ENCODE measurements at regions not wholly inside any gene's neighbourhood (a gene's known extent, or its start where the extent isn't known, plus 50 kb on each side); places are given as distances from the start of the nearest gene placed in this dataset.
"Not testable (repeated sequence)": the region's sequence is repeated elsewhere in the genome, so short reads cannot be mapped to it uniquely, and the experiment has no call there.

DNA sequence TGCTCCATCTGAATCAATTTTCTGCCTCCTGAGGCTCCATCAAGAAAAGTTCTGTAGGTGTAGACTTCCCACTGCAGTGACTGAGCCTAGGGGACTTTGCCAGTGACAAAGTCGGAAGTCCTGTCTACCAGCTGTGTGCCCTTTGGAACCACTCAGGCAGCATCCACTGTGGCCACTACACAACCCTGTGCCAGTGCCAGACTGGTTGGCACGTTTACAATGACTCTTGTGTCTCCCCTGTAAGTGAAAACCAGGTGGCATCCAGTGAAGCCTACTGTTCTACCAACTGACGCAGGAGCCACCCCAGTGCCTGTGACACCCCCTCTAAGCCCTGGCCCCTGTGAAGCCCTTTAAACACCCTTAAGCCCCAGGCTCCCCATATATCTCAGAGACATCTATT, 132.1 kb upstream of the SERPINE2 start:
- DNase-seq (no peak), ATAC-seq (no peak)
- H3K4me3 ChIP-seq: no peak overlapping the region
- H3K27ac ChIP-seq: no peak overlapping the region
- TF ChIP-seq, protein P1, sequence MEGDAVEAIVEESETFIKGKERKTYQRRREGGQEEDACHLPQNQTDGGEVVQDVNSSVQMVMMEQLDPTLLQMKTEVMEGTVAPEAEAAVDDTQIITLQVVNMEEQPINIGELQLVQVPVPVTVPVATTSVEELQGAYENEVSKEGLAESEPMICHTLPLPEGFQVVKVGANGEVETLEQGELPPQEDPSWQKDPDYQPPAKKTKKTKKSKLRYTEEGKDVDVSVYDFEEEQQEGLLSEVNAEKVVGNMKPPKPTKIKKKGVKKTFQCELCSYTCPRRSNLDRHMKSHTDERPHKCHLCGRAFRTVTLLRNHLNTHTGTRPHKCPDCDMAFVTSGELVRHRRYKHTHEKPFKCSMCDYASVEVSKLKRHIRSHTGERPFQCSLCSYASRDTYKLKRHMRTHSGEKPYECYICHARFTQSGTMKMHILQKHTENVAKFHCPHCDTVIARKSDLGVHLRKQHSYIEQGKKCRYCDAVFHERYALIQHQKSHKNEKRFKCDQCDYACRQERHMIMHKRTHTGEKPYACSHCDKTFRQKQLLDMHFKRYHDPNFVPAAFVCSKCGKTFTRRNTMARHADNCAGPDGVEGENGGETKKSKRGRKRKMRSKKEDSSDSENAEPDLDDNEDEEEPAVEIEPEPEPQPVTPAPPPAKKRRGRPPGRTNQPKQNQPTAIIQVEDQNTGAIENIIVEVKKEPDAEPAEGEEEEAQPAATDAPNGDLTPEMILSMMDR (IDR thresholded peaks at IDR 0.05): no peak
- H3K27me3 ChIP-seq: no peaks in the 10 kb centered on the region
- intact Hi-C loops (cut with DNase I): no loop called here
- H3K4me1 ChIP-seq: no peaks in the 10 kb centered on the region
- H3K9me3 ChIP-seq: no peaks in the 10 kb centered on the region
- no peaks in the 10 kb centered on the region for H3K36me3 ChIP-seq

DNA sequence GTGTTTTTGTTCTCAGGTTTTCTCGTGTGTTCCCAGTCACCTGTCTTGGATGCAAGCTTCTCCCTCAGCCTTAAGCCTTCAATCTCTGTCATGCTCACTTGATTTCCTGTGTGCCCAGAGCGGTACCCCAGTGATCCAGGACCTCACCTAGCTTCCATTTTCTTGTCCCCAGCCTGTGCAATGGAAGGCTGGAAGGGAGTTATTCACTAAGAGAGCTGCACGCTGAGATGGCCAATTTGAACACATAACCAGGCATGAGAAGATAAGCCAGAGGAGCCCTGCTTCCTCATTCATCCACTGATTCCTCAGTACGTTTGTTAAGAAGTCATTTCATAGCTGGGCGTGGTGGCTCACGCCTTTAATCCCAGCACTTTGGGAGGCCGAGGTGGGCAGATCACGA, 130.8 kb upstream of the SERPINE2 start:
- no peaks in the 10 kb centered on the region for H3K27me3 ChIP-seq
- H3K4me3 ChIP-seq: no peak overlapping the region
- no peaks in the 10 kb centered on the region for H3K4me1 ChIP-seq
- TF ChIP-seq, protein P1 (IDR thresholded peaks at IDR 0.05): no peak
- no peaks in the 10 kb centered on the region for H3K36me3 ChIP-seq
- no peak overlapping the region for H3K27ac ChIP-seq
- intact Hi-C loops (cut with DNase I): no loop called here
- H3K9me3 ChIP-seq: no peaks in the 10 kb centered on the region
- DNase-seq (no peak), ATAC-seq (no peak)

DNA sequence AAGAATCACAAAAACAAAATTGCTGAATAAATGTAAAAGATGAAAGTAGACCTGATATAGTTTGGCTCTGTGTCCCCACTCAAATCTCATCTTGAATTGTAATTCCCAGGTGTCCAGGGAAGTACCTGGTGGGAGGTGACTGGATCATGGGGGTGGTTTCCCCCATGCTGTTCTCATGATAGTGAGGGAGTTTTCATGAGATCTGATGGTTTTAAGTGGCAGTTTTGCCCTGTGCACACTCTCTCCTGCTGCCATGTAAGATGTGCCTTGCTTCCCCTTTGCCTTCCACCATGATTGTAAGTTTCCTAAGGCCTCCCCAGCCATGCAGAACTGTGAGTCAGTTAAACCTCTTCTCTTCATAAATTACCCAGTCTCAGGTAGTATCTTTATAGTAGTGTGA, 128.7 kb upstream of the SERPINE2 start:
- H3K27ac ChIP-seq; DNase-seq; H3K4me1 ChIP-seq; intact Hi-C loops (cut with DNase I); H3K4me3 ChIP-seq; H3K27me3 ChIP-seq; ATAC-seq; H3K9me3 ChIP-seq; H3K36me3 ChIP-seq: not testable (repeated sequence)

DNA sequence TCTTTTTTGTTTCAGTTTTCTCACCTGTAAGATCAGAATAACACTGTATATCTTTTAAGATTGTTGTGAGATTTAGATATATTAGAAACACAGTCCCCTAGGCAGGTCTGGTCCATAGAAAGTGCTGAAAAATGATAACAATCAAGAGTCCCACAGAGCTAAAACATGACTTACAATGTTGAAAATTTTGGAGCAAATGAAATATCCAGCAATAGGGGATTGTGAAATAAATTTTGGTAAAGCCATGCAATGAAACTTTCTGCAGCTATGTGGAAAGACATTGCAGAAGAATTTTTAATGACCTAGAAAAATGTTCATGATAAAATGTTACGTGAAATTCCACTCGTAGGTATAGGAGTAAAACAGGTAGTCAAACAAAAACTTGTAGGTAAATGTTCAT, 127.6 kb upstream of the SERPINE2 start:
- no peaks in the 10 kb centered on the region for H3K9me3 ChIP-seq
- ATAC-seq (no peak), DNase-seq (no peak)
- H3K27me3 ChIP-seq: no peaks in the 10 kb centered on the region
- no peak overlapping the region for H3K27ac ChIP-seq
- H3K4me3 ChIP-seq: no peak overlapping the region
- intact Hi-C loops (cut with DNase I): no loop called here
- no peaks in the 10 kb centered on the region for H3K4me1 ChIP-seq
- TF ChIP-seq, protein P1 (IDR thresholded peaks at IDR 0.05): no peak
- no peaks in the 10 kb centered on the region for H3K36me3 ChIP-seq

DNA sequence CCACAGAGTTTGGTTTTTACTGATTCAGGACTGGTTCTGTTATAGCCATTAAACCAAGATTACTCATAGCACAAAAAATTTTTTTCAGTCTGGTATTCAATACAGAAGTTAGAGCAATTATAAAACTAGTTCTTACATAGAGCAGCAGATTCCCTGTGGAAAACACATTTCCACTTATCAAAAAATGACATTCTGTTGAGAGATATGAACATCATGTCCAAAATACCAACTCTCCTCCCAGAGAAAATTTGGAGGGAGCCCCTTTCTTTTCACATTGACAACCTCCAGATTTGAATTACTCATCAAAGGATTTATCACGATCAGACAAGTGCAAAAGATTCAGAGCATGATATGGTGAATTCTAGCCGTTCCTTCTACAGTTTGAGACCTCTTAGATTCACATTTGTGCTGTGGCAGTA, 126.8 kb upstream of the SERPINE2 start:
- Histone ChIP-seq H3K27me3 (no peaks in the 10 kb centered on the region), H3K4me3 (no peak overlapping the region), H3K36me3 (no peaks in the 10 kb centered on the region), H3K4me1 (no peaks in the 10 kb centered on the region), H3K9me3 (no peaks in the 10 kb centered on the region), H3K27ac (no peak overlapping the region)
- intact Hi-C loops (cut with DNase I): no loop called here
- TF ChIP-seq, protein P1 (IDR thresholded peaks at IDR 0.05): no peak
- ATAC-seq: no peak
- DNase-seq: no peak

DNA sequence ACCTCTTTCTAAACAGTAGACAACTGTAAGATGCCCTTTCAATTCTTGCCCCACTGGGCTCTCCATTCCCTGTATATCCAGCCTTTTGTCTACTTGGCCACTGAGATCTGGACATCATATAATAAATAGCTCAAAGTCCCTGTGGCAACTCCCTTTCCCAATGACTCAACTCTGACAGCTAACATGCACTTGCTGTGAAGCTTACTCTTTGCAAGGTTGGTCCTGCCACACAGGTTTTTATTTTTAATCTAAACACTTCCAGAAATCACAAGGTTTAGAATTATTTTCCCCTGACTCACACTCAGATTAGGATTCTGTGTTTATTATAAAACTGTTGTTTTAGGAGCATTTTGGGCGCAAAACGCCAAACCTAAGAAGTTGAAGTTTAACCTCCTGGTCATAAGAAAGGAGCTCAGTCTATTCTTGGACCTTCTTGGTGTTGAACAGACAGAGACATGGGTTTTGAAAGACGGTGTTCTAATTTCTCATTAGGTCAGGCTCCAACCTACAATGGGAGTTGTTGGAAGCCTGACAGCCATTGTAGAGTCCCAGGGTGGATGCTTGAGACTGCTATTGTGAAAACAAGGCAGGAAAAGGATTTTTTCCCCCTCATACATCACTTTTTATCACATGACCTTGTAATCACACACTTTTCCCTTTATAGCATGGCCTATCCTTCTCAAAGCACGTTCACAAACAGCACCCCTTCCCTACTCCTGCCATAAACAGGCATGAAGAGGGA, 124.7 kb upstream of the SERPINE2 start:
- no peaks in the 10 kb centered on the region for H3K36me3 ChIP-seq
- intact Hi-C loops (cut with DNase I): no loop called here
- TF ChIP-seq, protein P1 (IDR thresholded peaks at IDR 0.05): no peak
- H3K4me1 ChIP-seq: no peaks in the 10 kb centered on the region
- ATAC-seq (no peak), DNase-seq (no peak)
- H3K27me3 ChIP-seq: no peaks in the 10 kb centered on the region
- no peak overlapping the region for H3K4me3 ChIP-seq
- H3K27ac ChIP-seq: no peak overlapping the region
- H3K9me3 ChIP-seq: no peaks in the 10 kb centered on the region
